WTC11 (cell line): ENCODE measurements at regions not wholly inside any gene's neighbourhood (a gene's known extent, or its start where the extent isn't known, plus 50 kb on each side); places are given as distances from the start of the nearest gene placed in this dataset.

ENCODE experiments used
- ATAC-seq: fragments of 200-7000 bp; cut with Tn5 transposase; 2 replicates; pipeline ENCODE4 v1.10.0; 2021; ENCODE audit warnings: mild to moderate bottlenecking, moderate library complexity
- CTCF ChIA-PET: fragments of 300-600 bp; sonication (Branson Sonifier 250); formaldehyde crosslinking; loops from one replicate; lab custom pipeline; 2021; ENCODE audit warnings: antibody characterized with exemption; lab: Charles Lee
- POLR2A ChIA-PET: fragments of 350-600 bp; sonication (Branson Sonifier 250); formaldehyde crosslinking; loops from one replicate; lab custom pipeline; 2021; ENCODE audit warnings: antibody characterized with exemption; lab: Charles Lee
- DNase-seq: peaks from one replicate; pipeline ENCODE4 v3.0.0; 2021; ENCODE audit warnings: low spot score
- H3K27ac Mint-ChIP-seq: 2 replicates; pipeline ENCODE4 v1.8.0; 2021; ENCODE audit warnings: mixed read lengths
- H3K27me3 Mint-ChIP-seq: 2 replicates; pipeline ENCODE4 v1.8.0; 2021; ENCODE audit warnings: low read depth, mild to moderate bottlenecking, moderate library complexity, mixed read lengths
- H3K36me3 Mint-ChIP-seq: 2 replicates; pipeline ENCODE4 v1.8.0; 2021; ENCODE audit warnings: mixed read lengths
- H3K4me1 Mint-ChIP-seq: 2 replicates; pipeline ENCODE4 v1.8.0; 2022; ENCODE audit warnings: mixed read lengths
- H3K4me3 Mint-ChIP-seq: 2 replicates; pipeline ENCODE4 v1.8.0; 2021; ENCODE audit warnings: mild to moderate bottlenecking, moderate library complexity, mixed read lengths
- H3K9me3 Mint-ChIP-seq: 2 replicates; pipeline ENCODE4 v1.8.0; 2021; ENCODE audit warnings: mixed read lengths
- ATF1 ChIP-seq: sonication (generic); formaldehyde crosslinking; IDR thresholded peaks from 2 replicates; pipeline ENCODE4 v1.8.1; 2023; ENCODE audit warnings: mild to moderate bottlenecking, moderate library complexity, missing genetic modification reagents
- CREM ChIP-seq: sonication (generic); formaldehyde crosslinking; IDR thresholded peaks from 2 replicates; pipeline ENCODE4 v1.8.1; 2022; ENCODE audit warnings: mild to moderate bottlenecking, missing genetic modification reagents, moderate library complexity
- FOXP1 ChIP-seq: sonication (generic); formaldehyde crosslinking; IDR thresholded peaks from 2 replicates; pipeline ENCODE4 v1.8.0; 2022; ENCODE audit warnings: missing genetic modification reagents, mild to moderate bottlenecking, moderate library complexity, borderline replicate concordance
- HMGA2 ChIP-seq: fragments of 250-450 bp; sonication (Bioruptor Pico); IDR thresholded peaks from 2 replicates; pipeline ENCODE4 v1.4.0; 2021; ENCODE audit warnings: mild to moderate bottlenecking, moderate library complexity
- IRF2 ChIP-seq: sonication (generic); formaldehyde crosslinking; IDR thresholded peaks from 2 replicates; pipeline ENCODE4 v1.8.0; 2022; ENCODE audit warnings: low read depth, missing genetic modification reagents, borderline replicate concordance
- OVOL2 ChIP-seq: fragments of 250-450 bp; sonication (Bioruptor Pico); IDR thresholded peaks from 2 replicates; pipeline ENCODE4 v1.9.0; 2021; ENCODE audit warnings: mild to moderate bottlenecking, borderline replicate concordance
- PRDM15 ChIP-seq: sonication (generic); formaldehyde crosslinking; IDR thresholded peaks from 2 replicates; pipeline ENCODE4 v1.8.0; 2022; ENCODE audit warnings: missing genetic modification reagents
- SMAD3 ChIP-seq: sonication (generic); formaldehyde crosslinking; IDR thresholded peaks from 2 replicates; pipeline ENCODE4 v1.8.0; 2022; ENCODE audit warnings: missing genetic modification reagents, mild to moderate bottlenecking, borderline replicate concordance
- SP1 ChIP-seq: sonication (generic); formaldehyde crosslinking; conservative IDR thresholded peaks from 2 replicates; pipeline ENCODE4 v1.8.1; 2022; ENCODE audit warnings: missing genetic modification reagents
- STAT6 ChIP-seq: sonication (generic); formaldehyde crosslinking; conservative IDR thresholded peaks from 2 replicates; pipeline ENCODE4 v1.8.1; 2023; ENCODE audit warnings: mild to moderate bottlenecking, low read depth, missing genetic modification reagents, moderate library complexity
- TCF7 ChIP-seq: sonication (generic); formaldehyde crosslinking; IDR thresholded peaks from 2 replicates; pipeline ENCODE4 v1.8.0; 2022; ENCODE audit warnings: mild to moderate bottlenecking, low read depth, missing genetic modification reagents, moderate library complexity
- TEAD4 ChIP-seq: sonication (generic); formaldehyde crosslinking; IDR thresholded peaks from 2 replicates; pipeline ENCODE4 v1.8.0; 2022; ENCODE audit warnings: mild to moderate bottlenecking, missing genetic modification reagents
- TP53 ChIP-seq: sonication (generic); formaldehyde crosslinking; IDR thresholded peaks from 2 replicates; pipeline ENCODE4 v1.8.1; 2023; ENCODE audit warnings: mild to moderate bottlenecking, missing genetic modification reagents
- USF2 ChIP-seq: sonication (generic); formaldehyde crosslinking; IDR thresholded peaks from 2 replicates; pipeline ENCODE4 v1.8.1; 2023; ENCODE audit warnings: mild to moderate bottlenecking, missing genetic modification reagents, moderate library complexity
- ZNF138 ChIP-seq: sonication (generic); formaldehyde crosslinking; conservative IDR thresholded peaks from 2 replicates; pipeline ENCODE4 v1.8.1; 2022; ENCODE audit warnings: mild to moderate bottlenecking, moderate library complexity, missing genetic modification reagents
- ZNF263 ChIP-seq: sonication (generic); formaldehyde crosslinking; IDR thresholded peaks from 2 replicates; pipeline ENCODE4 v1.8.1; 2022; ENCODE audit warnings: low read depth, mild to moderate bottlenecking, moderate library complexity, missing genetic modification reagents
- ZNF416 ChIP-seq: fragments of 250-450 bp; sonication (Bioruptor Pico); IDR thresholded peaks from 2 replicates; pipeline ENCODE4 v1.9.0; 2021; ENCODE audit warnings: mild to moderate bottlenecking, inconsistent platforms
- ZNF423 ChIP-seq: fragments of 250-450 bp; sonication (Bioruptor Pico); IDR thresholded peaks from 2 replicates; pipeline ENCODE4 v2.1.2; 2022; ENCODE audit warnings: mild to moderate bottlenecking, moderate library complexity
- ZSCAN18 ChIP-seq: fragments of 250-450 bp; sonication (Bioruptor Pico); IDR thresholded peaks from 2 replicates; pipeline ENCODE4 v2.1.2; 2022; ENCODE audit warnings: mild to moderate bottlenecking, moderate library complexity

GRCh38 chr4:16992566-16993225 lies 94.3 kb upstream of the LDB2 start (continued):
- TF ChIP-seq TCF7 (CRISPR knock-in tag) = no peak

GRCh38 chr4:16991450-16991849 lies 93.0 kb upstream of the LDB2 start:
- ATAC-seq = no peak
- no peaks in the 10 kb centered on the region for H3K9me3 Mint-ChIP-seq
- no peaks in the 10 kb centered on the region for H3K27me3 Mint-ChIP-seq
- DNase-seq = no peak
- H3K27ac Mint-ChIP-seq = no peak overlapping the region
- peaks cover 49% of the 10 kb centered on the region for H3K4me1 Mint-ChIP-seq
- TF ChIP-seq ZNF263 (CRISPR knock-in tag) (no peak), FOXP1 (CRISPR knock-in tag) (no peak), OVOL2 (CRISPR knock-in tag) (no peak), ZNF138 (CRISPR knock-in tag) (no peak), PRDM15 (no peak), USF2 (CRISPR knock-in tag) (no peak), ATF1 (no peak), SP1 (CRISPR knock-in tag) (no peak), CREM (CRISPR knock-in tag) (no peak), STAT6 (CRISPR knock-in tag) (no peak), TEAD4 (no peak), TP53 (CRISPR knock-in tag) (no peak), HMGA2 (no peak), IRF2 (CRISPR knock-in tag) (no peak), ZSCAN18 (CRISPR knock-in tag) (no peak), SMAD3 (CRISPR knock-in tag) (no peak), ZNF423 (CRISPR knock-in tag) (no peak), ZNF416 (CRISPR knock-in tag) (no peak)
- TF ChIP-seq, all 79 proteins: peak for 0
- ChIA-PET CTCF (no interaction called here), POLR2A (no interaction called here)
- Mint-ChIP-seq H3K4me3 (no peak overlapping the region), H3K36me3 (peaks cover 3% of the 10 kb centered on the region; the same call in 1 of the 2 replicates)
